GM23248 (cell line): ENCODE measurements at regions not wholly inside any gene's neighbourhood (a gene's known extent, or its start where the extent isn't known, plus 50 kb on each side); places are given as distances from the start of the nearest gene placed in this dataset.

Source experiments
- EZH2 ChIP-seq: fragments of 200-600 bp; sonication (generic); IDR thresholded peaks from 2 replicates; pipeline ENCODE4 v1.6.1; 2018; ENCODE audit warnings: antibody characterized with exemption, mild to moderate bottlenecking; ENCODE audit not compliant: insufficient read depth, poor library complexity, severe bottlenecking
- EZH2phosphoT487 ChIP-seq: fragments of 200-600 bp; sonication (generic); IDR thresholded peaks from 2 replicates; pipeline ENCODE4 v1.6.1; 2018; ENCODE audit warnings: antibody characterized with exemption, moderate library complexity, mild to moderate bottlenecking, low read depth; ENCODE audit not compliant: insufficient read depth

GRCh38 chr6:153698001-153698400 lies 341.0 kb upstream of the OPRM1 start:
- TF ChIP-seq EZH2phosphoT487 (no peak), EZH2 (no peak)
